Ovary (tissue), 3 donors: ENCODE measurements at regions not wholly inside any gene's neighbourhood (a gene's known extent, or its start where the extent isn't known, plus 50 kb on each side); places are given as distances from the start of the nearest gene placed in this dataset.

Source experiments
- CTCF ChIP-seq, 3 donors: fragments of 450-650 bp in 2 of 3; fragments of 200-600 bp in 1 of 3; IDR thresholded peaks; one replicate each; pipeline versions ENCODE4 v1.5.1 to v1.8.0; 2016 to 2022; ENCODE audit warnings: antibody characterized with exemption in 3 of 3, mild to moderate bottlenecking in 1 of 3
- EP300 ChIP-seq: sonication (generic); formaldehyde crosslinking; IDR thresholded peaks from one replicate; pipeline ENCODE4 v1.6.1; 2017; ENCODE audit warnings: antibody characterized with exemption
- POLR2A ChIP-seq: fragments of 450-650 bp; IDR thresholded peaks from one replicate; pipeline ENCODE4 v1.6.1; 2017; ENCODE audit warnings: antibody characterized with exemption, mild to moderate bottlenecking, moderate library complexity
- donor health status: DM: no; HTN: no; CAD: no.

GRCh38 chr1:79781261-79781660, 774.7 kb upstream of the ADGRL4 start:
- TF ChIP-seq CTCF (IDR thresholded peaks at IDR 0.05) = no peak
- TF ChIP-seq POLR2A = no peak
- no peak for TF ChIP-seq EP300
